ENCODE measurements at regions not wholly inside any gene's neighbourhood (a gene's known extent, or its start where the extent isn't known, plus 50 kb on each side); places are given as distances from the start of the nearest gene placed in this dataset.

DNA sequence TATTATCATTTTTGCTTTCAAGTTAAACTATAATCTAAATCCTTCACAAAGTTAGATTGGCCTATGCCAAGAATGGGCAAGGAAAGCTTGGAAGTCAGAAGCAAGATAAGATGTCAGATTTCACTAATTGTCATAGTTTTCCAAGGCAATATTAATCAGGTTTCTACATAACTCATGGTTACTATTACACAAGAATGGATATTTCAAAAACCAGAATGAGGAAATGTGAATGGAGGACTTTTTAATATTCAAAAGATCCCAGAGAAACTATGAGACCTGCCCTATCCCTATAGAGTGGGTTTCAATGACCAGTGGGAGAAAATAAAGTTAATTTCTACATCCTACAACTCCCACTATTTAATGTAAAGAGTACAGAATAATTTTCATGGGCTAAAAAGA is 203.2 kb downstream of the CASP12 start:
- H3K36me3 Mint-ChIP-seq (ENCODE audit: low read depth, unreplicated experiment), result no peaks in the 10 kb centered on the region
- Histone ChIP-seq H3K9me3 (ENCODE audit: insufficient read depth, low read depth, low read length) (no peaks in the 10 kb centered on the region), H3K36me3 (ENCODE audit: insufficient read depth, low read length) (no peaks in the 10 kb centered on the region), H3K4me2 (ENCODE audit: low read length) (peak overlapping the region; percentile 26), H2AFZ (ENCODE audit: low read depth, low read length) (no peak overlapping the region), H3K9ac (ENCODE audit: low read length) (no peak overlapping the region), H3K27ac (ENCODE audit: low read depth, low read length) (peak overlapping the region; percentile 52), H3K4me3 (ENCODE audit: insufficient read depth, low read depth, low read length) (no peak overlapping the region), H3K4me1 (ENCODE audit: insufficient read depth, low read length) (peaks cover 5% of the 10 kb centered on the region), H3K27me3 (ENCODE audit: insufficient read depth, low read length) (no peaks in the 10 kb centered on the region), H4K20me1 (ENCODE audit: insufficient read depth, low read length) (no peaks in the 10 kb centered on the region), H3K79me2 (ENCODE audit: insufficient read depth, low read length) (no peaks in the 10 kb centered on the region)
- peaks cover 11% of the 10 kb centered on the region for H3K4me1 Mint-ChIP-seq (ENCODE audit: low read depth, unreplicated experiment)
- H3K4me3 Mint-ChIP-seq (ENCODE audit: unreplicated experiment), result no peak overlapping the region
- H3K27ac Mint-ChIP-seq (ENCODE audit: unreplicated experiment), result peak overlapping the region; percentile 1
- no peaks in the 10 kb centered on the region for H3K27me3 Mint-ChIP-seq (ENCODE audit: low read depth, unreplicated experiment)
- FAIRE-seq (no peak), DNase-seq (ENCODE audit: low read depth) (no peak)
- TF ChIP-seq EZH2 (IDR thresholded peaks at IDR 0.05; ENCODE audit: insufficient read depth, low read length), result no peak
- TF ChIP-seq, protein P1, sequence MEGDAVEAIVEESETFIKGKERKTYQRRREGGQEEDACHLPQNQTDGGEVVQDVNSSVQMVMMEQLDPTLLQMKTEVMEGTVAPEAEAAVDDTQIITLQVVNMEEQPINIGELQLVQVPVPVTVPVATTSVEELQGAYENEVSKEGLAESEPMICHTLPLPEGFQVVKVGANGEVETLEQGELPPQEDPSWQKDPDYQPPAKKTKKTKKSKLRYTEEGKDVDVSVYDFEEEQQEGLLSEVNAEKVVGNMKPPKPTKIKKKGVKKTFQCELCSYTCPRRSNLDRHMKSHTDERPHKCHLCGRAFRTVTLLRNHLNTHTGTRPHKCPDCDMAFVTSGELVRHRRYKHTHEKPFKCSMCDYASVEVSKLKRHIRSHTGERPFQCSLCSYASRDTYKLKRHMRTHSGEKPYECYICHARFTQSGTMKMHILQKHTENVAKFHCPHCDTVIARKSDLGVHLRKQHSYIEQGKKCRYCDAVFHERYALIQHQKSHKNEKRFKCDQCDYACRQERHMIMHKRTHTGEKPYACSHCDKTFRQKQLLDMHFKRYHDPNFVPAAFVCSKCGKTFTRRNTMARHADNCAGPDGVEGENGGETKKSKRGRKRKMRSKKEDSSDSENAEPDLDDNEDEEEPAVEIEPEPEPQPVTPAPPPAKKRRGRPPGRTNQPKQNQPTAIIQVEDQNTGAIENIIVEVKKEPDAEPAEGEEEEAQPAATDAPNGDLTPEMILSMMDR (IDR thresholded peaks at IDR 0.05; ENCODE audit: insufficient read depth, low read depth, low read length), result no peak
- H3K9me3 Mint-ChIP-seq (ENCODE audit: unreplicated experiment), result no peaks in the 10 kb centered on the region

DNA sequence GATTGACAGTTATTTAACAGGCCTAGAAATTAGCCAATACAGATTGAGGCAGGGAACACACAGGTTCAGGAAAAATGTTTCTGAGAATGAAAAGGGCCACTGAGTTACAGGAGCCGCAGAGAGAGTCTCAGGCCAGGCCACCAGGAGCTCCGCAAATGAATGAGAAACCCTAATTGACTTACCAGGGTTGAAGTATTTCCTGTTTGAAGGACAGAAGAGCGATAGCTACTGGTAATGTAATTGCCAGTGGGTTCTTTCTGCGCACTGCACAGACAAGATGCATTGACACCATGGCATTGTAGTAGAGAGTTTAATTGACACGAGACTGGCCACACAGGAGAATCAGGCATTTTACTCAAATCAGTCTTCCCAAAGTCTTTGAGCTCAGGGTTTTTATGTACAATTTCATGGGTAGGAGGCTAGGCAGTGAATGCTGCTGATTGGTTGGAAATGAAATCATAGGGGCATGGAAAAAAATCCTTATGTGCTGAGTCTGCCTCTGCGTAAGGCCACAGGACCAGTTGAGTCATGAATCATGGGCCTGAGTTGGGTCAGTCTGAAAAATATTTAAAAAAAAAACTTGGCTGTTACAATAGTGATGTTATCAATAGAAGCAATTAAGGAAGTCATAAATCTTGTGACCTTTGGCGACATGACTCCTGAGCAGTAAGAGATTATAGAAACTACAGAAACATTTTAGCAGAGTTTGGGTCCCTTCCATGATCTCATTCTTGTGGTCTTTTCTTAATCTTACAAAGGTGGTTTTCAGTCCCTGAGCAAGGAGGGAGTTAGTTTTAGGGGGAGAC is 203.8 kb downstream of the CASP12 start:
- H3K79me2 ChIP-seq (ENCODE audit: insufficient read depth, low read length), result no peaks in the 10 kb centered on the region
- peak; percentile 99 for DNase-seq (ENCODE audit: low read depth)
- H3K27me3 Mint-ChIP-seq (ENCODE audit: low read depth, unreplicated experiment), result no peaks in the 10 kb centered on the region

More for the DNA sequence above, 203.8 kb downstream of the CASP12 start:
- H3K4me1 ChIP-seq (ENCODE audit: insufficient read depth, low read length), result peaks cover 5% of the 10 kb centered on the region
- H3K9ac ChIP-seq (ENCODE audit: low read length), result peak overlapping the region; percentile 53
- no peak overlapping the region for H3K4me3 Mint-ChIP-seq (ENCODE audit: unreplicated experiment)
- peak overlapping the region; percentile 75 for H3K27ac ChIP-seq (ENCODE audit: low read depth, low read length)
- H3K36me3 Mint-ChIP-seq (ENCODE audit: low read depth, unreplicated experiment), result no peaks in the 10 kb centered on the region
- peak overlapping the region; percentile 71 for H3K4me2 ChIP-seq (ENCODE audit: low read length)
- no peaks in the 10 kb centered on the region for H3K36me3 ChIP-seq (ENCODE audit: insufficient read depth, low read length)
- H3K27me3 ChIP-seq (ENCODE audit: insufficient read depth, low read length), result no peaks in the 10 kb centered on the region
- peak overlapping the region; percentile 31 for H3K4me3 ChIP-seq (ENCODE audit: insufficient read depth, low read depth, low read length)
- H4K20me1 ChIP-seq (ENCODE audit: insufficient read depth, low read length), result no peaks in the 10 kb centered on the region
- peaks cover 11% of the 10 kb centered on the region for H3K4me1 Mint-ChIP-seq (ENCODE audit: low read depth, unreplicated experiment)
- no peak for FAIRE-seq
- no peaks in the 10 kb centered on the region for H3K9me3 ChIP-seq (ENCODE audit: insufficient read depth, low read depth, low read length)
- no peak for TF ChIP-seq EZH2 (IDR thresholded peaks at IDR 0.05; ENCODE audit: insufficient read depth, low read length)
- TF ChIP-seq, protein P1 (IDR thresholded peaks at IDR 0.05; ENCODE audit: insufficient read depth, low read depth, low read length), result no peak
- peak overlapping the region; percentile 1 for H3K27ac Mint-ChIP-seq (ENCODE audit: unreplicated experiment)
- H2AFZ ChIP-seq (ENCODE audit: low read depth, low read length), result peak overlapping the region; percentile 53
- no peaks in the 10 kb centered on the region for H3K9me3 Mint-ChIP-seq (ENCODE audit: unreplicated experiment)
